Mammary epithelial cell (primary cell): ENCODE measurements at regions not wholly inside any gene's neighbourhood (a gene's known extent, or its start where the extent isn't known, plus 50 kb on each side); places are given as distances from the start of the nearest gene placed in this dataset.

Experiments used
- EZH2 ChIP-seq: IDR thresholded peaks from 2 replicates; pipeline ENCODE4 v1.6.1; 2012; ENCODE audit warnings: low read length, inconsistent platforms, borderline replicate concordance
- TF ChIP-seq, protein P1 (sequence below), 2 donors: IDR thresholded peaks in 1 of 2; conservative IDR thresholded peaks in 1 of 2; 2 replicates each; pipeline ENCODE4 v1.5.1; 2011 to 2012; ENCODE audit warnings: inconsistent platforms in 2 of 2, low read length in 2 of 2, mild to moderate bottlenecking in 2 of 2, control low read depth in 1 of 2, low read depth in 1 of 2; ENCODE audit not compliant: insufficient read depth in 1 of 2; ENCODE audit errors: extremely low read depth in 1 of 2

DNA sequence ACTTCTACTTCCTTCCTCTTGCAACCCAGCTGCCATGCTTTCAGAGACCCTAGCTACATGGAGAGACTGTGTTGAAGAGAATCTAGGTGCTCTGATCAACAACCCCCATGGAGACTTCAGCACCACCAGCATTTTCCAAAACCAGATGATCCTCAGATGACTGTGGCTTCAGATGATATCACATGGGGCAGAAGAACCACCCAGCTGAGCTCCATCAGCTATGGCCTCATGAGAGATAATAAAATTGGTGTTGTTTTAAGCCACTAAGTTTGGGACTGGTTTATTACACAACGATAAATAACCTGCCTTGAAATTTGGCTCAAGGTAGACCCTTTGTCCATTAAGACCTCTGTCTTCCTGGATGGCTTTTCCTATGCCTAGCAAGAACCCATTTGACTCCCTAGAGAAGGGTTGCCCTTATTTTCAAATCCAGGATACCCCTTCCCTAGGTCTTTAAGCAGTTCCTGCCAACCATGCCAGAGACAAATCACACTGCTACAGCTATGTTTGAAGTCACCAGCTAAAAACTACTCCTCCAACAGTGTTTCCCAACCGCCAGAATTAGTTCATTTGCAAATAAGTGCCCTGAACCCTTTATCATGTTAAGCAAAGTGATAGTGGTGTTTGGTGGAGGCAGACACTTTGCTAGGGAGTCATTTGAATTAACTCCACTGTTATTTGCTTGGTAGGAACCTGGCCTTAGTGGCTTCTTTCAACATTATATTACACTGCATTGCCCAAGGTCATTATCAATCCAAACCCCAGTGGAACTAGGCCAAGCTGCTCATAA is 136.9 kb upstream of the PALS2 start:
- TF ChIP-seq, protein P1, sequence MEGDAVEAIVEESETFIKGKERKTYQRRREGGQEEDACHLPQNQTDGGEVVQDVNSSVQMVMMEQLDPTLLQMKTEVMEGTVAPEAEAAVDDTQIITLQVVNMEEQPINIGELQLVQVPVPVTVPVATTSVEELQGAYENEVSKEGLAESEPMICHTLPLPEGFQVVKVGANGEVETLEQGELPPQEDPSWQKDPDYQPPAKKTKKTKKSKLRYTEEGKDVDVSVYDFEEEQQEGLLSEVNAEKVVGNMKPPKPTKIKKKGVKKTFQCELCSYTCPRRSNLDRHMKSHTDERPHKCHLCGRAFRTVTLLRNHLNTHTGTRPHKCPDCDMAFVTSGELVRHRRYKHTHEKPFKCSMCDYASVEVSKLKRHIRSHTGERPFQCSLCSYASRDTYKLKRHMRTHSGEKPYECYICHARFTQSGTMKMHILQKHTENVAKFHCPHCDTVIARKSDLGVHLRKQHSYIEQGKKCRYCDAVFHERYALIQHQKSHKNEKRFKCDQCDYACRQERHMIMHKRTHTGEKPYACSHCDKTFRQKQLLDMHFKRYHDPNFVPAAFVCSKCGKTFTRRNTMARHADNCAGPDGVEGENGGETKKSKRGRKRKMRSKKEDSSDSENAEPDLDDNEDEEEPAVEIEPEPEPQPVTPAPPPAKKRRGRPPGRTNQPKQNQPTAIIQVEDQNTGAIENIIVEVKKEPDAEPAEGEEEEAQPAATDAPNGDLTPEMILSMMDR (conservative IDR thresholded peaks at IDR 0.05 in 1 of 2, IDR thresholded peaks at IDR 0.05 in 1 of 2; ENCODE audit: extremely low read depth in 1 of 2, insufficient read depth in 1 of 2, low read depth in 1 of 2, low read length in 2 of 2): no peak
- TF ChIP-seq EZH2: no peak
